Right lung (tissue), 2 donors: ENCODE measurements at regions not wholly inside any gene's neighbourhood (a gene's known extent, or its start where the extent isn't known, plus 50 kb on each side); places are given as distances from the start of the nearest gene placed in this dataset.

Experiments
- DNase-seq, 2 donors: peaks; one replicate each; pipeline ENCODE4 v3.0.0-alpha.2; 2013

DNA sequence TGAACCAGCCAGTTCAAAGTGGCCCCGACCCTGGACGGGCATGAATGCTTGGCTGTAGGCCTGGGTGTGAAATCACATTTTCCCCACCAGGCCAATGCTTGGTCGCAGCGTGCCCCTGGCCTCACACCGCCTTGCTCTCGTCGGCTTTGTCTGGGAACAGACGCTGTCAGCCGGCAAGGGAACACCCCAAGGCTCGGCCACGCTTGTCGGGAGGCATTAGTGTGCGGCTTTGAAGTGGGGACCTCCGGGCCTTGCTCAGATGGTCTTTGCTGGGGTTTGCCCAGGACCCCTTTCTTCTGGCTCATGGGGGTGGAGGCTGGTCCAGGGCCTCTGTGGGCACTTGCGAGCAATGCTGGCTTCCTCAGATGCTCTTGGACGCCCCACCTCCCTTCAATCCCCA, 79.1 kb downstream of the INHBB start:
- DNase-seq = no peak

GRCh38 chr2:120428748-120429147, 82.8 kb downstream of the INHBB start:
- no peak for DNase-seq

- DNase-seq = no peak
Observed at GRCh38 chr2:120429586-120430500, 83.9 kb downstream of the INHBB start.

GRCh38 chr2:120430501-120430830, 84.5 kb downstream of the INHBB start:
- no peak for DNase-seq

DNA sequence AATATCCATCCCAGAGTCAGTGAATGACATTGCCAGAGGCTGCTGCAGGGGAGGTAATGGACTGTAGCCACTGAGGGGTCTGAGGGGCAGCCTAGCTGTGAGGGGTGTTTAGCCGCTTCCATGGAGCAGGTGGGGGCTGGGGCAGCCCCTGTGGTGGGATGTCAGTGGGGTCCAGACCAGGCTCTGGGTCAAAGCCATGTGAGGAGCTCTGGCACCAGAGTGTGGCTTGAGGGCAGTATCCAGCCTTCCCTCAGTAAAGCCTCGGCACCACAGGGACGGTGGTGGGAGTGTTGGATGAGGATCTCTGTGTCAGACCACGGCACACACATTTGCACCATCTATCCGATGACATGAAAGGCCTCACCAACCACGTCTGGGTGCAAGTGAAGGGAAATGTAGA, 85.0 kb downstream of the INHBB start:
- DNase-seq = no peak

- no peak for DNase-seq
Observed at GRCh38 chr2:120431386-120432292, 85.7 kb downstream of the INHBB start.

DNA sequence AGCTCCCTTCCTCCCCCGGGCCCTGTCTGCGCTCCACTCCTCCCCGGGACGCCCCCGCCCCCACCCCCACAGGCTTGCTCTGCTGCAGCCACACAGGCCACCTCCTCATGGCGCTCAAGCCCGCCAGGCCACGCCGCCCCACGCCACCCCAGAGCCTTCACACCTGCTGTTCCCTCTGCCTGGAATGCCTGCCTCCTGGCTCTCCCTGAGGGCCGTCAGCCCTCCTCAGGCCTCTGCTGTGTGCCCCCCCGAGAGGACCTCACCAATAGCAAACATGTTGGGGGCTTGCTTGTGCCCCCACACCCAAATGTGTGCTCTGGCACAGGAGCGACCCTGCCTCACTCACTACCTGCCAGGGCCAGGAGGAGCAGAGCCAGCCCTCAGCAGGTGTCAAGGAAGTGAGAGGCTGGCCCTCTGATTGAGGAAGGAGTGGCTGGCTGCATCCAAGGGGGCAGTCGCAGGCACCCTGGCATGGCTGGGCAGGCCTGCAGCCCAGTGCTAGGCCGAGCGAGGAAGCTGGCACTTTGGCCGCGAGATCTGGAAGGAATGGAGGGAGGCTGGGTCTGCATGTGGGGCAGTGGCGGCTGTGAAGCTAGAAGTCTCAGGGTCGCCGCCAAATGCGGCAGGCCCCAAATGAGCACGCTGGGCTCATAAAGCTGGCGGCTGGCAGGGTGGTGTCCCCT, 86.5 kb downstream of the INHBB start:
- DNase-seq = no peak

GRCh38 chr2:120432976-120433815, 87.3 kb downstream of the INHBB start:
- DNase-seq = no peak

GRCh38 chr2:120433816-120434290, 87.9 kb downstream of the INHBB start:
- DNase-seq = no peak

DNA sequence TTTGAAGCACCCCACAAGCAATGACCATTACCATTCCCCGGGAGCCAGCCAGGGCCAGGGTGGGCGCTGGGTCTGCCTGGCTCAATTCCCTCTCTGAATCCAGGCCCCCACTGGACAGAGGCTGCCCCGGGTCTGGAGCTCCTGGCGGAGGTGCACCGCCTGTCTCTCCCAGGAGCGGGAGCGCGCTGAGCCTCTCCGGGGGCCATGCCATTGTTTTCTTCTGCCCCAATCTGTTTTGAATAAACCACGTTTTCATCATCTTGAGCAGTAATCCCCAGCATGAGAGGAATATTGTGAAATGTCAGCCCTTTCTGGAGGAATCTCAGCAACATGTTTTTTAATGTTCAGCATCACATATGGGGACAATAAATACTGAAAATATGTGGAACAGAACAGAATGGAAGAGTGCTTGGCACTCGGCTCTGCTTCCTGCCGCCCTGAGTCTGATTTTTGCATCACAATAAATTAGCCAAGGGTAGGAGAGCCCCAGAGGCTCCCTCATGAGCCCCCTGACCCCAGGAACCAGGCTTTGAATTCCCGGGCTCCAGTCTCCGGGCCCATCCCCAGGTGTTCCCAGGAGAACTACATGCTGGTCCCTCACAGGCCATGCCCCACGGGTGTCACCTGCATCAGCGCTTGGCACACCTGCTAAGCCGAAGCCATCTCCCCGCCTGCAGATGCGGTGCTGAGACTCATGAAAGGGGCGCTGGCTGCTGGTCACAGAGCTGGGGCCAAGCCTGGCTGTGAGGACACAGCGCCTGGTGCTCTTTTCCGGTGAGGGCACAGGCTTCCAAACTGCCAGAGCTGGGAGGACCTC, 88.8 kb downstream of the INHBB start:
- DNase-seq = no peak

DNA sequence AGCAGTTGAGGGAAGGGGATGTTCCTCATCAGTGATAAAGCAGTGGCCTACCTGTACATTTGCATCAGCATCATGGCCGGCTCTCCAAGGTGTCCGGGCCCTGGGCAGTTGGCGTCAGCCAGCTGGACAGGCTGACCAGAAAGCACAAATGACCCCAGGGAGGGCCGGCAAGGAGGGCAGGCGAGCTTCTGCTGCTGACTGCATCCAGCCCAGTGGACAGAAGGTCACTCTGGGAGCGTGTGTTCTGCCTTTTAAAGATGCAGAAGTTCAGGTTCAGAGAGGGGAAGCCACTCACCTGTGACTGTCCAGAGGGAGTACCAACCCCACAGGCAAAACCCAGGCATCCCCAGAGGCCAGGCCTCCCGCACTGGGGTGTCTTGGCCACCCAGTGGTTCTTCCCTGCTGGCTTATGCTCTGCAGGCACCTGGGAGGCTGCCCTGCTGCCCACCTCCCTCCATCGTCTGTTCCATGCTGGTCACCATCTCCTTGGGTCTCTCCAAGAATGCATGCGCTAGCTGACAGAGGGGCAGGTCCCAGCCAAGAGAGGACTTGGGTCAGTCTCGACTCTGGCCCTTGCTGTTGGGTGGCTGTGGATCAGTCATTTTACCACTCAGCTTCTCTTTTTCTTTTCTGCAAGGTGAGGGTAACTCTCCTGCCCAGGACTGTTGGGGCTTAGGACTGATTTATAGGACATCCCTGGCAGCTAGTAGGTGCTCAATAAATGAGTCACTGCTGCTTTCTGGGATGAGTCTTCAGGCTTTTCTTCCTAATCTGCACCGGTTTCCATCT, 89.9 kb downstream of the INHBB start:
- no peak for DNase-seq

- no peak for DNase-seq
Observed at GRCh38 chr2:120436460-120436739, 90.5 kb downstream of the INHBB start.

DNA sequence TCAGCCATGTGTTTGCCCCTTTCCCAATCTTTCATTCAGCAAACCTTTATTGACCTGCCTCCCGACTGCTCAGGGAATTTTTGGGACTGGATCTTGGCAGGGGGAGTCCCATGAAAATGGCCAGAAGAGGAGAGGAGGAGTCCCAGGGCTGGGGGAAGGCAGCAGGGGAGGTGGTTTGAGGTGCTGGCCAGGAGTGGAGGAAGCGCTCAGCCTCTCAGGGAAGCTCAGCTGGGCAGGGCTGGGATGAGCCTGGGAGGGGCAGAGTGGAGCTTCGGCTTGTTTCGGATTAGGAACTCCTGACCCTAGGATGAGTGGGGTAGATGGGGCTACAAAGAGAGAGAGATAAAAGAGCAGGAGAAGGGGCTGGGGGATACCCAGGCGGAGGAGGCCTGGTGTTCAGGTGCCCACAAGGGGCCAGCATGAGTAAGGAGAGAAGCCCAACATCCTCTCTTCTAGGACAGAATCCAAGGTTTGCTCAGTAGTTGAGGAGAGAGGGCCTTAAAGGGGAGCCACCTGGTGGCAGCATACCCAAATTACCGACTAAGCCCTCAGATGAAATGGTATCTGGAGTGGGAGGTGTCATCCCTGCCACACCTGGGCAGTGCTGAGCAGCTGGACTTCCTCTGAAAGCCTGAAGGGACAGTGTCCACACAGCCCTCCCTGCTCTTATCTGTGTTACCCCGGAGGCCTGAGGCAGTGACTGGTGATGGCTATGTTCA, 91.1 kb downstream of the INHBB start:
- no peak for DNase-seq

DNA sequence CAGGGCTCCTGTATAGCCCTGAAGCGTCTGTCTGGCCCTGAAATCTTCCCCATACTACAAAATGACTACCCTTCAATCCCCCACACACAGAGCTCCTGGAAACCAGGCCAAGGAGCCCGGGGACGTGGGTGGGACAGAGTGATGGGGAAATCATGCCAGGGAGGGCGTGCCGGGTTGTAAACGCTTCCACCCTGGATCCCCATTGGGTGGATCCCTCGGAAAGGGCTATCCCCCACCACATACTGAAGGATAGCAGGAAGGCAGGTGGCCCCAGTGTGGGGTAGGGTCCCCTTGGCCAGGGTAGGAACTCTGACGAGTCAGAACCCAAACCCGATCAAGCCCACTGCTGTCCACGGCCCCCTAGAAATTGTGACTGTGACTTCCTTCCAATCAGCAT, 91.7 kb downstream of the INHBB start:
- DNase-seq = no peak

DNA sequence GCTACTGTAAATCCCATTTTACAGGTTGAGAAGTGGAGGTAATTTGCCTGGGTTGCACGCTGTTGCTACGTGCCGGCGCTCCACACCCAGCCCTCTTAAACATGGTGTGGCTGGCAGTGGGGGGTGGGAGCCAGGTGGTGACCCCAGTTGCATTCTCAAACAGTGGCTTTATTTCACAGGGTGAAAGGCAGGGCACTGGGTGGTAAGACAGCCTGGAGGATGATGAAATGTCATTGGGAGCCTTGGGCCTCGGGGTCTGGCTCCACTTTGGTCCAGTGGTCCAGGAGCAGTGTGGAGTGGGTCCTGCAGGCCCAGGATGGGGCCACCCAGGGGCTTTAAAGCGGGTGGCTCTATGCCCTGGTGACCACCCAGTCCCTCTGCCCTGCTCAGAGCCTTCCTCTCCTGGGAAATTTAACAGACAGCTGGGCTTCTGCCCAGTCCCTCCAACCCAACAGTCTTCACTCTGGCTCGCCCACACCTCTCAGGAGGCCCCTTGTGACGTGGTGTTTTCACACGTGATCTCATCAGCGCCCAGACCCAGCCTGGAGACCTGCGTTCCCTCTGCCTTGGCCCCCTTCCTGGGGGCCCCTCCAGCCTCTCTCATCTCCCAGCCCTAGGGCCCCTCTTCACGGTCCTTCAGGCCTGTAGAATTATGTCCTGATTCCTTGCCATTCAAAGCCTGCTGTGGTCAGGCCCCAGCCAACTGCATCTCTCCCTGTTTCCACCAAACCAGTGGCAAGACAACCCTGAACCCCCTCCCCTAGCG, 92.5 kb downstream of the INHBB start:
- no peak for DNase-seq

DNA sequence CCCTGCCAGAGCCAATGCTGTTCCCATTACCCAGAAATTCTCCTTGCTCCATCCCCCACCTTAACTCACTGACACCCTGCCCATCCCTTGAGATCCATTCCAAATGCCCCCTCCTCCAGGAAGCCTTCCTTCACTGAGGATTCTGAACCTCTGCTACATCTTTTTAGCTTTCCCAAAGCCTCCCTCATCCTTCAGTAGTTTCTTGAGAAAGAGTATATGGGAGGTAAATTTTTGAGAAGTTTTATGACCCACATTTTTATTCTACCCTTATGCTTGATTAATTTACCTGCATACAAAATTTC, 93.1 kb downstream of the INHBB start:
- DNase-seq = no peak

GRCh38 chr2:120439637-120440384, 93.9 kb downstream of the INHBB start:
- DNase-seq = no peak
